ENCODE measurements at regions not wholly inside any gene's neighbourhood (a gene's known extent, or its start where the extent isn't known, plus 50 kb on each side); places are given as distances from the start of the nearest gene placed in this dataset.

DNA sequence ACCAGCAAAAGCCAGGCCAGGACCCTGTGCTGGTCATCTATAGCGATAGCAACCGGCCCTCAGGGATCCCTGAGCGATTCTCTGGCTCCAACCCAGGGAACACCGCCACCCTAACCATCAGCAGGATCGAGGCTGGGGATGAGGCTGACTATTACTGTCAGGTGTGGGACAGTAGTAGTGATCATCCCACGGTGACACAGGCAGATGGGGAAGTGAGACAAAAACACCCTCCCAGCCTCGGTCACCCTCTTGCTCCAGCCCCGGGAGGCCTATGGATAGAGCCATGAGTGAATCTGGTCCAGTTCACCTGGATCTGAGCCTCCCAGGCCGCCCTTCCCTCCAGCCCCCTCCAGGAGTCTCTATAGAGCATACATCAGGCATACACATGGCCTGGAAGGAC lies 115.2 kb upstream of the IGLL5 start:
- no peaks in the 10 kb centered on the region for H3K9me3 ChIP-seq (ENCODE audit: control insufficient read depth, low read depth, low read length)

More for the DNA sequence above, 115.2 kb upstream of the IGLL5 start:
- no peak overlapping the region for H2AK5ac ChIP-seq (ENCODE audit: insufficient read length, low read length)
- H3K27ac Mint-ChIP-seq, result no peak overlapping the region; a peak in 1 of 7 replicates
- no peaks in the 10 kb centered on the region for H3K79me2 ChIP-seq (ENCODE audit: insufficient read depth, low read length)
- H3K36me3 Mint-ChIP-seq (ENCODE audit: insufficient read depth in 1 of 3, low read depth in 3 of 3), result no peaks in the 10 kb centered on the region
- H3K23ac ChIP-seq (ENCODE audit: insufficient read length, low read depth, low read length), result no peak overlapping the region
- no peak for TF ChIP-seq CTCF (conservative IDR thresholded peaks at IDR 0.05)
- no peaks in the 10 kb centered on the region for H3K4me1 Mint-ChIP-seq
- H2BK15ac ChIP-seq (ENCODE audit: low read depth, low read length), result no peak overlapping the region
- H3K27me3 Mint-ChIP-seq (ENCODE audit: low read depth), result peaks cover 100% of the 10 kb centered on the region
- H3K4me2 ChIP-seq (ENCODE audit: insufficient read depth, insufficient read length, low read length), result no peak overlapping the region
- peaks cover 9% of the 10 kb centered on the region; the same call in 1 of the 2 replicates for H3K27me3 ChIP-seq (ENCODE audit: insufficient read depth, low read length)
- H3K27ac ChIP-seq (ENCODE audit: insufficient read length, low read depth, low read length), result no peak overlapping the region
- no peak overlapping the region for H2BK12ac ChIP-seq (ENCODE audit: insufficient read length, low read depth, low read length)
- H3K18ac ChIP-seq (ENCODE audit: insufficient read length, low read depth, low read length), result no peak overlapping the region
- no peak overlapping the region for H3K4ac ChIP-seq (ENCODE audit: low read depth, low read length)
- no peak overlapping the region for H2BK5ac ChIP-seq (ENCODE audit: insufficient read length, low read length)
- no peaks in the 10 kb centered on the region for H4K20me1 ChIP-seq (ENCODE audit: control insufficient read depth, insufficient read depth, insufficient read length)
- H4K8ac ChIP-seq (replicated peaks; ENCODE audit: insufficient read length, low read depth, low read length), result no peak overlapping the region
- no peak overlapping the region for H2BK20ac ChIP-seq (ENCODE audit: low read depth, low read length, poor library complexity, severe bottlenecking)
- H3K9me3 Mint-ChIP-seq, result no peaks in the 10 kb centered on the region
- H3K4me3 Mint-ChIP-seq, result no peak overlapping the region
- no peak overlapping the region for H3T11ph ChIP-seq (ENCODE audit: low read length)
- no CpG with 5 or more reads among the region's 9 CpGs for WGBS (ENCODE audit: extremely low coverage, insufficient read length, low lambda C conversion rate)
- H3K79me1 ChIP-seq (ENCODE audit: insufficient read depth, low read depth, low read length, poor library complexity, severe bottlenecking), result no peaks in the 10 kb centered on the region
- no peak overlapping the region for H3K56ac ChIP-seq (ENCODE audit: insufficient read length, low read depth, low read length)
- H3K14ac ChIP-seq (ENCODE audit: insufficient read depth, low read length), result no peak overlapping the region
- no peak overlapping the region for H2AFZ ChIP-seq (ENCODE audit: low read length)
- H3K9ac ChIP-seq (ENCODE audit: extremely low read depth, insufficient read length, low read length), result no peak overlapping the region
- H3K23me2 ChIP-seq (ENCODE audit: insufficient read length, low read depth, low read length, poor library complexity, severe bottlenecking), result no peaks in the 10 kb centered on the region
- no peak overlapping the region for H2BK120ac ChIP-seq (ENCODE audit: low read depth, low read length, poor library complexity, severe bottlenecking)
- H4K91ac ChIP-seq (ENCODE audit: insufficient read length, low read depth, low read length), result no peak overlapping the region
- no peak overlapping the region for H4K5ac ChIP-seq (ENCODE audit: insufficient read length, low read depth, low read length)
- no peaks in the 10 kb centered on the region for H3K4me1 ChIP-seq (ENCODE audit: insufficient read depth, low read length)
- DNase-seq, result no peak
